Epidermal melanocyte (primary cell): ENCODE measurements at regions not wholly inside any gene's neighbourhood (a gene's known extent, or its start where the extent isn't known, plus 50 kb on each side); places are given as distances from the start of the nearest gene placed in this dataset.
A peak's percentile ranks its signal among the peaks of the same experiment; 100 is the strongest.

Experiments used
- DNase-seq: peaks from one replicate; pipeline ENCODE4 v3.0.0; 2011; ENCODE audit warnings: low spot score; ENCODE audit not compliant: insufficient read length

- no peak for DNase-seq
Observed at GRCh38 chr21:36628106-36628505, 70.8 kb upstream of the SIM2 start.

- no peak for DNase-seq
Observed at GRCh38 chr21:36628761-36629460, 70.0 kb upstream of the SIM2 start.

- DNase-seq = peak; percentile 39
Observed at GRCh38 chr21:36630485-36631206, 68.3 kb upstream of the SIM2 start.

- no peak for DNase-seq
Observed at GRCh38 chr21:36636016-36636415, 62.9 kb upstream of the SIM2 start.

GRCh38 chr21:36636439-36636838 is 62.5 kb upstream of the SIM2 start:
- no peak for DNase-seq

- no peak for DNase-seq
Observed at GRCh38 chr21:36639769-36640168, 59.1 kb upstream of the SIM2 start.

GRCh38 chr21:36640174-36640720 is 58.7 kb upstream of the SIM2 start:
- no peak for DNase-seq

- no peak for DNase-seq
Observed at GRCh38 chr21:36640721-36641244, 58.1 kb upstream of the SIM2 start.

- no peak for DNase-seq
Observed at GRCh38 chr21:36641346-36641745, 57.6 kb upstream of the SIM2 start.

GRCh38 chr21:36641886-36642285 is 57.0 kb upstream of the SIM2 start:
- DNase-seq = no peak

GRCh38 chr21:36642777-36643176 is 56.1 kb upstream of the SIM2 start:
- no peak for DNase-seq

GRCh38 chr21:36643374-36644250 is 55.3 kb upstream of the SIM2 start:
- no peak for DNase-seq

- DNase-seq = no peak
Observed at GRCh38 chr21:36646011-36646410, 52.9 kb upstream of the SIM2 start.

- DNase-seq = no peak
Observed at GRCh38 chr21:36646645-36647044, 52.3 kb upstream of the SIM2 start.

GRCh38 chr21:36647279-36648093 is 51.4 kb upstream of the SIM2 start:
- no peak for DNase-seq
